OCI-LY1 (cell line): ENCODE measurements at regions not wholly inside any gene's neighbourhood (a gene's known extent, or its start where the extent isn't known, plus 50 kb on each side); places are given as distances from the start of the nearest gene placed in this dataset.

Source experiments
- H2AFZ ChIP-seq: fragments of 200-600 bp; sonication (generic), shearing (Covaris generic); 2 replicates; pipeline ENCODE4 v1.6.0; 2014; ENCODE audit warnings: antibody characterized with exemption, mild to moderate bottlenecking, low read length
- H3F3A ChIP-seq: fragments of 200-600 bp; sonication (generic), shearing (Covaris generic); 2 replicates; pipeline ENCODE4 v1.6.0; 2014; ENCODE audit warnings: mild to moderate bottlenecking, antibody characterized with exemption, low read length, moderate library complexity; ENCODE audit not compliant: insufficient read depth
- H3K27ac ChIP-seq: fragments of 200-600 bp; sonication (generic); 2 replicates; pipeline ENCODE4 v1.5.1; 2014; ENCODE audit warnings: low read length, mixed run types, mild to moderate bottlenecking, low read depth; ENCODE audit not compliant: poor library complexity, severe bottlenecking
- H3K27me3 ChIP-seq: fragments of 200-600 bp; sonication (generic); 2 replicates; pipeline ENCODE4 v1.6.0; 2014; ENCODE audit warnings: antibody characterized with exemption, mild to moderate bottlenecking, low read length, moderate library complexity; ENCODE audit not compliant: insufficient read depth
- H3K36me3 ChIP-seq: fragments of 200-600 bp; sonication (generic); 2 replicates; pipeline ENCODE4 v1.6.1; 2014; ENCODE audit warnings: mild to moderate bottlenecking, antibody characterized with exemption, low read length, moderate library complexity, mixed read lengths; ENCODE audit not compliant: insufficient read depth
- H3K4me1 ChIP-seq: fragments of 200-600 bp; sonication (generic); 2 replicates; pipeline ENCODE4 v1.5.1; 2014; ENCODE audit warnings: mild to moderate bottlenecking, low read length, moderate library complexity; ENCODE audit not compliant: insufficient read depth, severe bottlenecking
- H3K4me2 ChIP-seq: fragments of 200-600 bp; sonication (generic), shearing (Covaris generic); 2 replicates; pipeline ENCODE4 v1.6.1; 2014; ENCODE audit warnings: low read length
- H3K4me3 ChIP-seq: fragments of 200-600 bp; sonication (generic); 2 replicates; pipeline ENCODE4 v1.5.1; 2014; ENCODE audit warnings: low read length, low read depth, mild to moderate bottlenecking, mixed read lengths; ENCODE audit not compliant: poor library complexity, severe bottlenecking
- H3K79me2 ChIP-seq: fragments of 200-600 bp; shearing (Covaris generic); 2 replicates; pipeline ENCODE4 v1.6.1; 2016; ENCODE audit warnings: mixed run types, low read length, mixed read lengths; ENCODE audit not compliant: insufficient read depth
- H3K9ac ChIP-seq: fragments of 200-600 bp; sonication (generic), shearing (Covaris generic); 2 replicates; pipeline ENCODE4 v1.6.1; 2014; ENCODE audit warnings: mild to moderate bottlenecking, low read length, mixed read lengths
- H3K9me2 ChIP-seq: fragments of 200-600 bp; sonication (generic), shearing (Covaris generic); 2 replicates; pipeline ENCODE4 v1.6.1; 2014; ENCODE audit warnings: low read depth, mild to moderate bottlenecking, low read length, mixed read lengths
- H3K9me3 ChIP-seq: fragments of 200-600 bp; shearing (Covaris generic); 2 replicates; pipeline ENCODE4 v1.6.1; 2014; ENCODE audit warnings: low read length, mixed read lengths
- H4K20me1 ChIP-seq: fragments of 200-600 bp; sonication (generic), shearing (Covaris generic); 2 replicates; pipeline ENCODE4 v1.6.0; 2016; ENCODE audit warnings: mild to moderate bottlenecking, low read length; ENCODE audit not compliant: insufficient read depth
- CTCF ChIP-seq: fragments of 200-600 bp; sonication (generic), shearing (Covaris generic); IDR thresholded peaks from 2 replicates; pipeline ENCODE4 v1.5.1; 2017; ENCODE audit warnings: mild to moderate bottlenecking, antibody characterized with exemption, low read length, moderate library complexity, mixed read lengths
- EZH2 ChIP-seq: fragments of 200-600 bp; sonication (generic), shearing (Covaris generic); IDR thresholded peaks from 2 replicates; pipeline ENCODE4 v1.8.0; 2017; ENCODE audit warnings: borderline replicate concordance, mixed run types, mild to moderate bottlenecking, antibody characterized with exemption, low read length, moderate library complexity, mixed read lengths

DNA sequence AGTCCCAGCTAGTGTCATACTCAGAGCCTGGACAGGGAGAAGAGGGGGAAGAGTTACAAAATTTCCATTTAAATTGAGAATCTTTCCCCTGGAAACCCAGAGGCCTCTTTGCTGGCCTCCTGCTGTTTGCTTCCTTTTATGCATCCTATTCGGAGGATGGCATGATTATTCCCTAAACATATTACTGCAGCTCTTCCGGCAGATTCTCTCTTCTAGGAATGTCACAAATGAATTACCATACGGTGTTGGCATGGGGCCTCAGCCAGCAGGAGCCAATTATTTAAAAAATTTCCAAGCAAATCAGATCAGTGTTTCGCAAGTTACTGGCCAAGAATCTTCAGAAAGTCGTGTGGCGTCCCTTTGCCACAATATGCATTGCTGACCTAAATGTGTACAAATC, 326.7 kb upstream of the NCAM1 start:
- Histone ChIP-seq H3K27ac (no peak overlapping the region), H3K9me3 (no peaks in the 10 kb centered on the region), H3F3A (no peaks in the 10 kb centered on the region), H3K27me3 (no peaks in the 10 kb centered on the region), H3K9me2 (no peaks in the 10 kb centered on the region), H3K36me3 (no peaks in the 10 kb centered on the region), H4K20me1 (no peaks in the 10 kb centered on the region), H3K4me3 (no peak overlapping the region), H2AFZ (no peak overlapping the region), H3K4me2 (no peak overlapping the region), H3K4me1 (no peaks in the 10 kb centered on the region), H3K9ac (no peak overlapping the region), H3K79me2 (no peaks in the 10 kb centered on the region)
- no peak for TF ChIP-seq CTCF
- no peak for TF ChIP-seq EZH2

GRCh38 chr11:112634995-112635737, 326.1 kb upstream of the NCAM1 start:
- Histone ChIP-seq H3F3A (no peaks in the 10 kb centered on the region), H3K27ac (no peak overlapping the region), H3K27me3 (no peaks in the 10 kb centered on the region), H3K9ac (no peak overlapping the region), H3K36me3 (no peaks in the 10 kb centered on the region), H3K4me3 (no peak overlapping the region), H2AFZ (no peak overlapping the region), H3K9me3 (no peaks in the 10 kb centered on the region), H3K4me2 (no peak overlapping the region), H3K79me2 (no peaks in the 10 kb centered on the region), H4K20me1 (no peaks in the 10 kb centered on the region), H3K4me1 (no peaks in the 10 kb centered on the region), H3K9me2 (no peaks in the 10 kb centered on the region)
- TF ChIP-seq EZH2 (no peak), CTCF (no peak)

DNA sequence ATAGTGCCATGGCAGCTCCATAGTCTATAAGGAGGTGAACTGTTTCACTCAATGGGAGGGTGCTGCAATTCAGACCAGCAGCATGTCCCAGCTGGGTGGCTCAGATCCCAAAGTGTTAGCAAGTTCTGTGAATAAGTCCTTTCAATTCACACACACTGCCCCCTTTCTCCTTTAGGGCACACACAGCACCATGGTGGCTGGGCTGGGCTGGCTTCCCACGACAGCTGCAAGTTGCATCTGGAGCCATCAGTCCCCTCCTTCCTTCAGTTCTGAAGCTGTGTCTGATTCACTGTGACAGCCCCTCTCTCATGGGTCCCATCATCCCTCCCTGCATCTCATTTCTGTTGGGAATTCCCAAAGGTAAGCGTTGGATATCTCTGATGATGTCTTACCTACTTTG, 324.1 kb upstream of the NCAM1 start:
- H3K27ac ChIP-seq: no peak overlapping the region
- H4K20me1 ChIP-seq: no peaks in the 10 kb centered on the region
- no peaks in the 10 kb centered on the region for H3K79me2 ChIP-seq
- H3K4me1 ChIP-seq: no peaks in the 10 kb centered on the region
- no peak overlapping the region for H3K4me3 ChIP-seq
- H3F3A ChIP-seq: no peaks in the 10 kb centered on the region
- TF ChIP-seq CTCF (no peak), EZH2 (no peak)
- H3K9me2 ChIP-seq: no peaks in the 10 kb centered on the region; the same call in 1 of the 2 replicates
- no peaks in the 10 kb centered on the region for H3K9me3 ChIP-seq
- no peak overlapping the region for H2AFZ ChIP-seq
- H3K27me3 ChIP-seq: no peaks in the 10 kb centered on the region
- no peak overlapping the region for H3K9ac ChIP-seq
- H3K36me3 ChIP-seq: no peaks in the 10 kb centered on the region
- no peak overlapping the region for H3K4me2 ChIP-seq
